Adrenal gland (tissue), 9 donors: ENCODE measurements at regions not wholly inside any gene's neighbourhood (a gene's known extent, or its start where the extent isn't known, plus 50 kb on each side); places are given as distances from the start of the nearest gene placed in this dataset.

Source experiments
- DNase-seq, 7 donors: peaks; one replicate each; pipeline ENCODE4 v3.0.0-alpha.2; 2019 to 2020
- H3K27ac ChIP-seq, 5 donors: fragments of 200-600 bp; sonication (generic) in 4 of 5; 1 replicate in 3 of 5; 2 replicates in 2 of 5; pipeline versions ENCODE4 v1.5.1 to v1.8.0; 2016 to 2020; ENCODE audit warnings: mild to moderate bottlenecking in 1 of 5
- H3K27me3 ChIP-seq: fragments of 200-600 bp; 2 replicates; pipeline ENCODE4 v1.8.0; 2021
- H3K36me3 ChIP-seq, 2 donors: fragments of 200-600 bp; replicated peaks in 1 of 2; 1 replicate in 1 of 2; 2 replicates in 1 of 2; pipeline versions ENCODE4 v1.5.1 to v1.8.0; 2018 to 2022
- H3K4me1 ChIP-seq, 2 donors: fragments of 200-600 bp; replicated peaks in 1 of 2; 1 replicate in 1 of 2; 2 replicates in 1 of 2; pipeline versions ENCODE4 v1.5.1 to v1.8.0; 2018 to 2021
- H3K4me3 ChIP-seq, 4 donors: fragments of 200-600 bp; sonication (generic) in 3 of 4; one replicate each; pipeline ENCODE4 v1.5.1; 2016 to 2018
- H3K9me3 ChIP-seq, 3 donors: fragments of 200-600 bp; sonication (generic) in 1 of 3; replicated peaks in 1 of 3; 1 replicate in 2 of 3; 2 replicates in 1 of 3; pipeline versions ENCODE4 v1.5.1 to v1.8.0; 2016 to 2021
- POLR2A ChIP-seq, 2 donors: fragments of 450-650 bp; IDR thresholded peaks; one replicate each; pipeline ENCODE4 v1.6.1; 2017; ENCODE audit warnings: antibody characterized with exemption in 2 of 2, mild to moderate bottlenecking in 2 of 2, moderate library complexity in 1 of 2
- WGBS, 4 donors: extraction: QIAGEN DNeasy Blood & Tissue Kit in 2 of 4; methylation state at CpG; one replicate each; pipeline versions ENCODE4 v1.1.5 to v1.1.7; 2013 to 2017; 5-methylcytosine and 5-hydroxymethylcytosine counted together
- intact Hi-C, 2 donors: fragments of 100-400 bp; cut with DNase I; formaldehyde crosslinking; loops; one replicate each; pipeline versions ENCODE4 v1.14.1 to v1.15.0; 2022 to 2023
- TF ChIP-seq, protein P1 (sequence below), 6 experiments: fragments of 450-650 bp in 4 of 6; fragments of 200-600 bp in 2 of 6; sonication (generic) in 1 of 6; IDR thresholded peaks; 1 replicate in 5 of 6; 2 replicates in 1 of 6; pipeline versions ENCODE4 v1.5.1 to v1.8.0; 2016 to 2021; ENCODE audit warnings: antibody characterized with exemption in 6 of 6, mild to moderate bottlenecking in 2 of 6, moderate library complexity in 1 of 6
- donor health status: healthy with polysubstance abuse.
- donor health status: Bipolar disorder and iron deficiency.
- donor health status: DM: yes; HTN: yes; CAD: no.
- donor health status: DM: no; HTN: no; CAD: no.
- donor health status: DM: no; HTN: no; CAD: no.

DNA sequence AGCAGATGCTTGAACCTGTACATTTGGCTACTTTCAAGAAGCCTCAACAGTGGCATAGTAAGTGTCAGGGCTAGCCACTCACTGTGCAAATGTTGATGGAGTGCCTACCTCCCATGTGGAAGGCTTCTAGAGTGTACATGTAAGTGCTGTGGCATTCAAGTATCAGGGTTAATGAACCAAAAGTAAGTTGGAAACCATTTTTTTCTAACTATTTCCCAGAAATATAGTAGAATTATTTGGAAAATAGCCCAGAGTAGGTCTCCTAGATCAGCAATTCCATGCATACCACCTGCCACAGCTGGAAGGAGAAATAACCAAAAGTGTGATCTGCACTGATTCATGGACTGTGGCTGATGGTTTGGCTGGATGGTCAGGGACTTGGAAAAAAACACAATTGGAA lies 53.3 kb downstream of the FOXD1 start:
- Histone ChIP-seq H3K4me1 (no peaks in the 10 kb centered on the region), H3K4me3 (no peak overlapping the region), H3K36me3 (no peaks in the 10 kb centered on the region), H3K27ac (no peak overlapping the region), H3K27me3 (no peaks in the 10 kb centered on the region), H3K9me3 (no peaks in the 10 kb centered on the region)
- intact Hi-C loops = no loop called here
- no peak for DNase-seq
- no peak for TF ChIP-seq POLR2A (IDR thresholded peaks at IDR 0.05)

DNA sequence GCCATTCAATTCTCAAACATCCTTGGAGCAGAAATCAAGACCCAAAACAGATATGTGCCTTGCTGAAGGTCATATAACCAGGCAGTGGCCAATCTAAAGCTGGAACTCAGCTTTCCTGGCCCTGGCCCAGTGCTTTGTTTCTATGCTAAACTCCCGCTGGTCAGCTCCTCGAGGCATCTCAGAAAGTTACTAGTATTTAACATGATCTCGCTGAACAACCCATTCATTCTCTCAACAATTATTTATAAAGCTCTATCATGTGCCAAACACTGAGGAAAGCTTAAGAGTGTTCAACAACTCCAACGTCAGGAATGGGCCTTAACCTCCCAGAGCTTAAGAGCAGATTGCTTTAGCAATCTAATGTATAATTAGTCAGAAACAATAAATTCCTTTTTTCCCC lies 54.0 kb downstream of the FOXD1 start:
- WGBS, 4 donors = 73 to 83% (median 82%) methylated on average over 4 of the region's 4 CpGs
- TF ChIP-seq, protein P1, sequence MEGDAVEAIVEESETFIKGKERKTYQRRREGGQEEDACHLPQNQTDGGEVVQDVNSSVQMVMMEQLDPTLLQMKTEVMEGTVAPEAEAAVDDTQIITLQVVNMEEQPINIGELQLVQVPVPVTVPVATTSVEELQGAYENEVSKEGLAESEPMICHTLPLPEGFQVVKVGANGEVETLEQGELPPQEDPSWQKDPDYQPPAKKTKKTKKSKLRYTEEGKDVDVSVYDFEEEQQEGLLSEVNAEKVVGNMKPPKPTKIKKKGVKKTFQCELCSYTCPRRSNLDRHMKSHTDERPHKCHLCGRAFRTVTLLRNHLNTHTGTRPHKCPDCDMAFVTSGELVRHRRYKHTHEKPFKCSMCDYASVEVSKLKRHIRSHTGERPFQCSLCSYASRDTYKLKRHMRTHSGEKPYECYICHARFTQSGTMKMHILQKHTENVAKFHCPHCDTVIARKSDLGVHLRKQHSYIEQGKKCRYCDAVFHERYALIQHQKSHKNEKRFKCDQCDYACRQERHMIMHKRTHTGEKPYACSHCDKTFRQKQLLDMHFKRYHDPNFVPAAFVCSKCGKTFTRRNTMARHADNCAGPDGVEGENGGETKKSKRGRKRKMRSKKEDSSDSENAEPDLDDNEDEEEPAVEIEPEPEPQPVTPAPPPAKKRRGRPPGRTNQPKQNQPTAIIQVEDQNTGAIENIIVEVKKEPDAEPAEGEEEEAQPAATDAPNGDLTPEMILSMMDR (IDR thresholded peaks at IDR 0.05) = no peak
- TF ChIP-seq POLR2A (IDR thresholded peaks at IDR 0.05) = no peak

DNA sequence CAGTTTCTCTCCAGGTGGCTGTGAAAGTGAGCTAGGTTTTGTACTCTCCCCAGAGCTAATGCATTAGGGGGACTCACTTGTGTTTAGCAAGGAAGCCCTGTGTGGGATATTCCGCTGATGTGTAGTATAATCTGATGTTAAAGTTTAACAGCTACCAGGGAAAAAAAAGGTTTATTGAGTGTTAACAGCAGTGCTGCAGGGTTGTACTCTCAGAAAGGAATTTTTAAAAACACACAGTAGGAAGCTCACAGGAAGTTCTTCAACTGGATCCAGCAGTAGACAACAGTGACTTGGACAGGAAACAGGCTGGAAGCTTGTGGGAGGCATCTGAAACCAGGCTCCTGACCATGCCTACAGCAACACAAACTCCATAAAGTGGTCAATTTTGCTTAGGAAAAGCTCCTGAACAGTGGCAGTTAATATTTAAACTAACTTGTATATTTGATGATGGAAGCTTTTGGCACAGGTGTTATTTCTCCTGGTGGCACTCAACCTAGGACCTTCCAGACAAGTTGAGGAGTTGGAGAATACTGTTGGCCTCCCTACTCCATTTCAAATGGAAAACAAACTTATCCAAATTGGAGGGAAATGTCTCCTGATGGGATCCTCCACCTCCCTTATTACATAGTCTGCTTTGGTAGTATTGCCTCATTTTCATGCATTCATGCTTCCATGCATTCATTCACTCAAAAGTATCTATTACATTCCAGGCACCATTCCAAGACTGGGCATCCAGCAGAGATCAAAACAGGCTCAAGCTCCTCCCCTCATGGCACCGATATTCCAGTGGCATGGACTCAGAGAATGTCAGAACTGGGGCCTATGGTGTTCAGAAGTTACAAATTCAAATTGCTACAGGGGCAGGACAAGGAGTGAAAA lies 54.7 kb downstream of the FOXD1 start:
- Histone ChIP-seq H3K4me1 (no peaks in the 10 kb centered on the region), H3K27ac (no peak overlapping the region), H3K27me3 (no peaks in the 10 kb centered on the region), H3K4me3 (no peak overlapping the region), H3K36me3 (no peaks in the 10 kb centered on the region), H3K9me3 (no peaks in the 10 kb centered on the region)
- no peak for DNase-seq
- intact Hi-C loops = no loop called here
- WGBS, 4 donors = 77 to 87% (median 79%) methylated on average over 2 of the region's 2 CpGs
- TF ChIP-seq, protein P1 (IDR thresholded peaks at IDR 0.05) = no peak
- TF ChIP-seq POLR2A (IDR thresholded peaks at IDR 0.05) = no peak

More for the DNA sequence above, 54.0 kb downstream of the FOXD1 start:
- Histone ChIP-seq H3K36me3 (no peaks in the 10 kb centered on the region), H3K4me3 (no peak overlapping the region), H3K27ac (no peak overlapping the region), H3K9me3 (no peaks in the 10 kb centered on the region), H3K27me3 (no peaks in the 10 kb centered on the region), H3K4me1 (no peaks in the 10 kb centered on the region)
- intact Hi-C loops = no loop called here
- no peak for DNase-seq

DNA sequence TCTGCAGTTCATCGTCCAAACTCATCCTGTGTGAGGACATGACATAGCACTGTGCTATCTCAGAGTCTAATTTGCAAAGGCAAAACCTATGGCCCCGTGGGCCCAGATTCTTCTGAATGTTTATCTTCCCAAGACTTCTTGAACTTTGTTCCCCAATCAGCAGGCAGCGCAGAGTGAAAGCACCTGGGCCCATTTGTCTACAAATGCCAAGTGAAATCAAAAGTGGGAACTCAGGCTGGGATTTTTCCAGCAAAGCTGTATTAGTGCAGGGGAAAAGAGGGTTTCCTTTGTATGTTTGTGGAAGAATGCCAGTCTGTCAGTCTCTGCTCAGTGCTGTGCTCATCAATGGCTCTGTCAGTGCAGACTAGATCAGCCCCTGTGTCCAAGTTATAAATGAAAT lies 55.8 kb downstream of the FOXD1 start:
- intact Hi-C loops = no loop called here
- Histone ChIP-seq H3K36me3 (no peaks in the 10 kb centered on the region), H3K4me1 (no peaks in the 10 kb centered on the region), H3K27me3 (no peaks in the 10 kb centered on the region), H3K27ac (no peak overlapping the region), H3K4me3 (no peak overlapping the region), H3K9me3 (no peaks in the 10 kb centered on the region)
- no peak for DNase-seq
- 59 to 78% (median 66%) methylated on average over 3 of the region's 3 CpGs for WGBS, 4 donors
- TF ChIP-seq, protein P1 (IDR thresholded peaks at IDR 0.05) = no peak
- no peak for TF ChIP-seq POLR2A (IDR thresholded peaks at IDR 0.05)

DNA sequence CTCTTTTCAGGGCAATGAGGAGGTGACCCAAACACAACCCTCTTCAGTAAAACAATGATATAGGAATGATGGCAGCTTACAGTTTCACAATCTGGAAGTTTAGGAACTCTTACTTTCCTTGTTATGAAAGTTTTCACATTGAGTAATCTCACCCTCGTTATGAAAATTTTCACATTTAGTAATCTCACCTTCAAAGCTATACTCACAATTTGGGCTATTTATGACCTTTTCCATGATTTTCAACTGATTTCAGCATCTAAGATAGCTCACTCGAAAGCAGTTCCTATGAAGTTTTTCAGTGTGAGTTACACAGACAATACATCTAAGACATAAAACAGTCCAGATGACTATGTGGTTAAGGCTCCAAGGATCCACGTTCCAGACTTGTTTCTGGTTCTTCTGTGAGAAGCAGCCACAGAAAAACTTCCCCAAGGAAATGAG lies 57.1 kb downstream of the FOXD1 start:
- Histone ChIP-seq H3K4me1 (no peaks in the 10 kb centered on the region), H3K9me3 (no peaks in the 10 kb centered on the region), H3K4me3 (no peak overlapping the region), H3K27ac (no peak overlapping the region), H3K27me3 (no peaks in the 10 kb centered on the region), H3K36me3 (no peaks in the 10 kb centered on the region)
- intact Hi-C loops = no loop called here
- 54 to 59% (median 56%) methylated on average over 3 of the region's 3 CpGs for WGBS, 4 donors
- no peak for DNase-seq
- no peak for TF ChIP-seq POLR2A (IDR thresholded peaks at IDR 0.05)
- TF ChIP-seq, protein P1 (IDR thresholded peaks at IDR 0.05) = no peak
